ENCODE measurements at regions not wholly inside any gene's neighbourhood (a gene's known extent, or its start where the extent isn't known, plus 50 kb on each side); places are given as distances from the start of the nearest gene placed in this dataset.

- no peak for TF ChIP-seq CTCF (IDR thresholded peaks at IDR 0.05)
- no peak for TF ChIP-seq POLR2A (IDR thresholded peaks at IDR 0.05)
Observed at GRCh38 chr5:165913059-165913458, 2378.4 kb upstream of the WWC1 start.

All from thyroid gland (tissue), 4 donors.